Thyroid gland (tissue), 4 donors: ENCODE measurements at regions not wholly inside any gene's neighbourhood (a gene's known extent, or its start where the extent isn't known, plus 50 kb on each side); places are given as distances from the start of the nearest gene placed in this dataset.

ENCODE experiments used
- POLR2A ChIP-seq, 2 donors: fragments of 450-650 bp; IDR thresholded peaks; one replicate each; pipeline ENCODE4 v1.6.1; 2017; ENCODE audit warnings: antibody characterized with exemption in 2 of 2, mild to moderate bottlenecking in 2 of 2, moderate library complexity in 1 of 2
- TF ChIP-seq, protein P1 (sequence below), 6 experiments: fragments of 200-600 bp in 3 of 6; fragments of 450-650 bp in 3 of 6; sonication (generic) in 3 of 6; IDR thresholded peaks; one replicate each; pipeline ENCODE4 v1.5.1; 2016 to 2019; ENCODE audit warnings: antibody characterized with exemption in 6 of 6, mild to moderate bottlenecking in 2 of 6, inconsistent platforms in 1 of 6, moderate library complexity in 1 of 6

DNA sequence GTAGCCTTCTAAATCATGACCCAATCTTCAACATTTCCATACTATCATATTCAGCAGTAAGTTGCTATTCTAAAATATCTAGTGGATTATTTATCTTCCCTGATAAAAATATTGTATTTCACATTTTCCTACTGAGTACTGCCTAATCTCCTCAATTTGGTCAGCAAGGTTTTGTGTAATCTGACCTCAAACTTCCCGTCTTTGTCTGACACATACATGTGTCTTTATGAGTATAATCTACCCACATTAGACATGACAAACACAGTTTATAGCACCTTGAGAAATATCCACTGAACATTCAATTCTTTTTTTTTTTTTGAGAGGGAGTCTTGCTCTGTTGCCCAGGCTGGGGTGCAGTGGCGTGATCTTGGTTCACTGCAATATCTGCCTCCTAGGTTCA, 113.7 kb upstream of the LUZP2 start:
- TF ChIP-seq, protein P1, sequence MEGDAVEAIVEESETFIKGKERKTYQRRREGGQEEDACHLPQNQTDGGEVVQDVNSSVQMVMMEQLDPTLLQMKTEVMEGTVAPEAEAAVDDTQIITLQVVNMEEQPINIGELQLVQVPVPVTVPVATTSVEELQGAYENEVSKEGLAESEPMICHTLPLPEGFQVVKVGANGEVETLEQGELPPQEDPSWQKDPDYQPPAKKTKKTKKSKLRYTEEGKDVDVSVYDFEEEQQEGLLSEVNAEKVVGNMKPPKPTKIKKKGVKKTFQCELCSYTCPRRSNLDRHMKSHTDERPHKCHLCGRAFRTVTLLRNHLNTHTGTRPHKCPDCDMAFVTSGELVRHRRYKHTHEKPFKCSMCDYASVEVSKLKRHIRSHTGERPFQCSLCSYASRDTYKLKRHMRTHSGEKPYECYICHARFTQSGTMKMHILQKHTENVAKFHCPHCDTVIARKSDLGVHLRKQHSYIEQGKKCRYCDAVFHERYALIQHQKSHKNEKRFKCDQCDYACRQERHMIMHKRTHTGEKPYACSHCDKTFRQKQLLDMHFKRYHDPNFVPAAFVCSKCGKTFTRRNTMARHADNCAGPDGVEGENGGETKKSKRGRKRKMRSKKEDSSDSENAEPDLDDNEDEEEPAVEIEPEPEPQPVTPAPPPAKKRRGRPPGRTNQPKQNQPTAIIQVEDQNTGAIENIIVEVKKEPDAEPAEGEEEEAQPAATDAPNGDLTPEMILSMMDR (IDR thresholded peaks at IDR 0.05) = no peak
- no peak for TF ChIP-seq POLR2A (IDR thresholded peaks at IDR 0.05)
